GM12801 (cell line): ENCODE measurements at regions not wholly inside any gene's neighbourhood (a gene's known extent, or its start where the extent isn't known, plus 50 kb on each side); places are given as distances from the start of the nearest gene placed in this dataset.

Experiments
- TF ChIP-seq, protein P1 (sequence below): IDR thresholded peaks from one replicate; pipeline ENCODE4 v1.5.1; 2011; ENCODE audit warnings: control low read depth; ENCODE audit not compliant: insufficient read length; ENCODE audit errors: extremely low read depth

- TF ChIP-seq, protein P1, sequence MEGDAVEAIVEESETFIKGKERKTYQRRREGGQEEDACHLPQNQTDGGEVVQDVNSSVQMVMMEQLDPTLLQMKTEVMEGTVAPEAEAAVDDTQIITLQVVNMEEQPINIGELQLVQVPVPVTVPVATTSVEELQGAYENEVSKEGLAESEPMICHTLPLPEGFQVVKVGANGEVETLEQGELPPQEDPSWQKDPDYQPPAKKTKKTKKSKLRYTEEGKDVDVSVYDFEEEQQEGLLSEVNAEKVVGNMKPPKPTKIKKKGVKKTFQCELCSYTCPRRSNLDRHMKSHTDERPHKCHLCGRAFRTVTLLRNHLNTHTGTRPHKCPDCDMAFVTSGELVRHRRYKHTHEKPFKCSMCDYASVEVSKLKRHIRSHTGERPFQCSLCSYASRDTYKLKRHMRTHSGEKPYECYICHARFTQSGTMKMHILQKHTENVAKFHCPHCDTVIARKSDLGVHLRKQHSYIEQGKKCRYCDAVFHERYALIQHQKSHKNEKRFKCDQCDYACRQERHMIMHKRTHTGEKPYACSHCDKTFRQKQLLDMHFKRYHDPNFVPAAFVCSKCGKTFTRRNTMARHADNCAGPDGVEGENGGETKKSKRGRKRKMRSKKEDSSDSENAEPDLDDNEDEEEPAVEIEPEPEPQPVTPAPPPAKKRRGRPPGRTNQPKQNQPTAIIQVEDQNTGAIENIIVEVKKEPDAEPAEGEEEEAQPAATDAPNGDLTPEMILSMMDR = no peak
Observed at GRCh38 chr1:10854856-10855459, 58.5 kb upstream of the CASZ1 start.

- TF ChIP-seq, protein P1 = no peak
Observed at GRCh38 chr1:10856176-10856683, 59.8 kb upstream of the CASZ1 start.

- TF ChIP-seq, protein P1 = no peak
Observed at GRCh38 chr1:10856863-10857598, 60.6 kb upstream of the CASZ1 start.

DNA sequence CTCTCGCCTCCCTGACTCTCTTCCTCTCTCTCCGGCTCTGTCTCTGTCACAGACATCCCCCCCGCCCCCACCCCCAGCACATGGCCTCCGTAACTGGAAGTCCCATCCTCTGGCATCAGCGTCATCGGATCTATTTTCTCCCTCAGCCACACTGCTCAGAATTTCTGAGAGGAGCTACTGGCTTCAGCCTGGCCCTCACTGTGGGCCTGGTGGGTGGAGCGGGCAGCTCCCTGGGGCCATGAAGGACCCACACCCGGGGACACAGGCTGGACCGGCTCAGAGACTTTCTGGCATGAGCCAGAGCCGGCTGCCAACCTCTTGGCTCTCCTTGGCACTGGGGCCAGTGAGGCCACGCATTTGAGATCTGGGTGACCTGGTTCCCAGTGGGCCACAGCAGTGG lies 61.2 kb upstream of the CASZ1 start:
- TF ChIP-seq, protein P1 = no peak

DNA sequence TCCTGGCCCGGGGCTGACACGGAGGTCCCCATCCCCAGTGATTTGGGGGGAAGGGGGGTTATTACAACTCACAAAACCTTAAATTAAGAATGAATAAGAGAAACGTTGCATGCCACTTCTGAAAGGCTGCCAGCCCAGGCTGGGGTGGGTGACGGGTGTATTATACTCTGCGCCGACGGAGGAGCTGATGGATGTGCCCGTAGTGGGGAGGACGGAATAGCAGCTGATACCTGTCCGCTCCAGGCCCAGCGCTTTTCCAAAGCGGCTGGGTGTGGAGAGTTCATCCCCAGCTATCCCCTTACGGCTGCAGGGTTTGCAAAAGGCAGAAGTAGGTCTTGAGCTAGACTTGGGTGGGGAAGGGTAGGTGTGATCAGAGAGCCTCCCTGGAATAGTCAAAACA lies 63.8 kb upstream of the CASZ1 start:
- TF ChIP-seq, protein P1 = no peak

- TF ChIP-seq, protein P1 = no peak
Observed at GRCh38 chr1:10860682-10861081, 64.2 kb upstream of the CASZ1 start.

- TF ChIP-seq, protein P1 = no peak
Observed at GRCh38 chr1:10861822-10862221, 65.4 kb upstream of the CASZ1 start.
